H1 (cell line): ENCODE measurements at regions not wholly inside any gene's neighbourhood (a gene's known extent, or its start where the extent isn't known, plus 50 kb on each side); places are given as distances from the start of the nearest gene placed in this dataset.

Source experiments
- CTCF ChIA-PET: fragments of 300-600 bp; sonication (Branson Sonifier 250); formaldehyde crosslinking; loops from one replicate; lab custom pipeline; 2021; ENCODE audit not compliant: partially characterized antibody; lab: Charles Lee
- POLR2A ChIA-PET: fragments of 300-600 bp; sonication (Branson Sonifier 250); formaldehyde crosslinking; loops from one replicate; lab custom pipeline; 2021; ENCODE audit warnings: inconsistent platforms; ENCODE audit not compliant: partially characterized antibody; lab: Charles Lee
- DNase-seq, 2 experiments: peaks; one replicate each; pipeline versions ENCODE4 v3.0.0 to v3.0.0-alpha.2; 2010 to 2022; ENCODE audit warnings: low spot score in 2 of 2, low read depth in 1 of 2, mixed read lengths in 1 of 2
- FAIRE-seq: peaks from 2 replicates; lab custom pipeline; 2011; peaks lifted over from hg19 to GRCh38; lab: Jason Lieb, UNC
- H2AFZ ChIP-seq: 2 replicates; pipeline ENCODE4 v1.8.1; 2012; ENCODE audit warnings: low read length, inconsistent platforms
- H2AK5ac ChIP-seq: 2 replicates; pipeline ENCODE4 v1.6.1; 2013; ENCODE audit warnings: low read depth, low read length
- H2BK120ac ChIP-seq: replicated peaks from 2 replicates; pipeline ENCODE3; 2013; ENCODE audit warnings: low read depth, low read length, inconsistent platforms
- H2BK12ac ChIP-seq: 2 replicates; pipeline ENCODE4 v1.6.1; 2013; ENCODE audit warnings: low read depth, low read length
- H2BK15ac ChIP-seq: 2 replicates; pipeline ENCODE4 v1.6.1; 2013; ENCODE audit warnings: low read length
- H2BK20ac ChIP-seq: 2 replicates; pipeline ENCODE4 v1.6.1; 2013; ENCODE audit warnings: low read length
- H2BK5ac ChIP-seq: 2 replicates; pipeline ENCODE4 v1.6.1; 2013; ENCODE audit warnings: low read depth, low read length
- H3K14ac ChIP-seq: 2 replicates; pipeline ENCODE4 v1.6.1; 2013; ENCODE audit warnings: inconsistent platforms; ENCODE audit not compliant: insufficient read length
- H3K18ac ChIP-seq: 2 replicates; pipeline ENCODE4 v1.6.1; 2013; ENCODE audit warnings: low read length; ENCODE audit errors: extremely low read depth
- H3K23ac ChIP-seq: 2 replicates; pipeline ENCODE4 v1.6.1; 2013; ENCODE audit warnings: inconsistent platforms; ENCODE audit not compliant: insufficient read length
- H3K23me2 ChIP-seq: 2 replicates; pipeline ENCODE4 v1.6.1; 2013; ENCODE audit warnings: low read depth, low read length
- H3K27ac ChIP-seq: 2 replicates; pipeline ENCODE4 v1.6.1; 2011; ENCODE audit warnings: low read depth, low read length, inconsistent platforms
- H3K27me3 ChIP-seq, 4 experiments: replicated peaks in 1 of 4; 1 replicate in 1 of 4; 2 replicates in 3 of 4; pipeline versions ENCODE4 v1.6.1 to v1.8.1; 2011 to 2013; ENCODE audit warnings: low read length in 3 of 4, mild to moderate bottlenecking in 3 of 4, inconsistent platforms in 2 of 4, mixed read lengths in 2 of 4, moderate library complexity in 1 of 4; ENCODE audit not compliant: control insufficient read depth in 3 of 4, insufficient read depth in 3 of 4; ENCODE audit errors: extremely low read depth in 1 of 4
- H3K36me3 ChIP-seq, 4 experiments: 2 replicates each; pipeline versions ENCODE4 v1.6.1 to v1.8.1; 2011 to 2013; ENCODE audit warnings: mild to moderate bottlenecking in 4 of 4, low read length in 3 of 4, moderate library complexity in 2 of 4, control low read depth in 1 of 4, inconsistent platforms in 1 of 4; ENCODE audit not compliant: insufficient read depth in 4 of 4, control insufficient read depth in 2 of 4
- H3K4ac ChIP-seq: replicated peaks from 2 replicates; pipeline ENCODE3; 2013; ENCODE audit warnings: low read length, low read depth, mixed read lengths, inconsistent platforms; ENCODE audit not compliant: insufficient read length
- H3K4me1 ChIP-seq, 4 experiments: replicated peaks in 1 of 4; 1 replicate in 1 of 4; 2 replicates in 3 of 4; pipeline versions ENCODE4 v1.6.1 to v1.8.1; 2011 to 2013; ENCODE audit warnings: low read length in 3 of 4, inconsistent platforms in 2 of 4, mixed read lengths in 1 of 4; ENCODE audit not compliant: insufficient read depth in 4 of 4, control insufficient read depth in 3 of 4
- H3K4me2 ChIP-seq, 2 experiments: 2 replicates each; pipeline versions ENCODE4 v1.6.1 to v1.8.1; 2011 to 2013; ENCODE audit warnings: low read depth in 2 of 2, low read length in 2 of 2, control low read depth in 1 of 2, inconsistent platforms in 1 of 2, mild to moderate bottlenecking in 1 of 2; ENCODE audit not compliant: insufficient read depth in 1 of 2
- H3K4me3 ChIP-seq, 4 experiments: fragments of 200-600, 300-600 bp in 1 of 4; sonication (generic), shearing (Covaris generic), sonication (Bioruptor Twin) in 1 of 4; 2 replicates each; pipeline versions ENCODE4 v1.5.1 to v1.8.1; 2011 to 2016; ENCODE audit warnings: low read length in 4 of 4, low read depth in 3 of 4, control low read depth in 2 of 4, inconsistent platforms in 2 of 4, mild to moderate bottlenecking in 2 of 4, mixed read lengths in 1 of 4, moderate library complexity in 1 of 4; ENCODE audit not compliant: insufficient read depth in 2 of 4; ENCODE audit errors: extremely low read depth in 1 of 4
- H3K56ac ChIP-seq: replicated peaks from 2 replicates; pipeline ENCODE3; 2013; ENCODE audit warnings: low read depth, mild to moderate bottlenecking, mixed read lengths, low read length, inconsistent platforms; ENCODE audit not compliant: insufficient read length
- H3K79me1 ChIP-seq: 2 replicates; pipeline ENCODE4 v1.6.1; 2013; ENCODE audit warnings: low read depth, low read length, control low read depth
- H3K79me2 ChIP-seq, 2 experiments: 2 replicates each; pipeline versions ENCODE4 v1.6.1 to v1.8.1; 2012 to 2013; ENCODE audit warnings: low read length in 2 of 2, mild to moderate bottlenecking in 2 of 2, inconsistent platforms in 1 of 2; ENCODE audit not compliant: insufficient read depth in 2 of 2, control insufficient read depth in 1 of 2
- H3K9ac ChIP-seq, 4 experiments: replicated peaks in 1 of 4; 1 replicate in 1 of 4; 2 replicates in 3 of 4; pipeline versions ENCODE4 v1.6.1 to v1.8.1; 2011 to 2013; ENCODE audit warnings: low read depth in 3 of 4, low read length in 3 of 4, control low read depth in 2 of 4, mild to moderate bottlenecking in 2 of 4, moderate library complexity in 2 of 4, inconsistent platforms in 1 of 4; ENCODE audit errors: extremely low read depth in 1 of 4
- H3K9me3 ChIP-seq, 2 experiments: 2 replicates each; pipeline versions ENCODE4 v1.6.1 to v1.8.1; 2012 to 2013; ENCODE audit warnings: mild to moderate bottlenecking in 2 of 2, moderate library complexity in 2 of 2, control low read depth in 1 of 2, inconsistent platforms in 1 of 2, low read depth in 1 of 2, low read length in 1 of 2, mixed read lengths in 1 of 2; ENCODE audit not compliant: insufficient read depth in 2 of 2
- H4K20me1 ChIP-seq, 2 experiments: replicated peaks in 1 of 2; 2 replicates each; pipeline versions ENCODE3 to v1.8.1; 2011 to 2013; ENCODE audit warnings: inconsistent platforms in 2 of 2, low read length in 2 of 2, mild to moderate bottlenecking in 1 of 2; ENCODE audit not compliant: insufficient read depth in 2 of 2, control insufficient read depth in 1 of 2
- H4K5ac ChIP-seq: 2 replicates; pipeline ENCODE4 v1.6.1; 2013; ENCODE audit warnings: low read length, low read depth, mixed read lengths, inconsistent platforms; ENCODE audit not compliant: insufficient read length
- H4K8ac ChIP-seq: 2 replicates; pipeline ENCODE4 v1.8.0; 2013; ENCODE audit warnings: mild to moderate bottlenecking, moderate library complexity, low read length, inconsistent platforms; ENCODE audit not compliant: insufficient read depth; ENCODE audit errors: extremely low read depth
- H4K91ac ChIP-seq: replicated peaks from 2 replicates; pipeline ENCODE3; 2013; ENCODE audit warnings: low read length, mixed read lengths, inconsistent platforms; ENCODE audit not compliant: insufficient read length
- ASH2L ChIP-seq: fragments of 200-600, 300-600 bp; sonication (generic); IDR thresholded peaks from one replicate; pipeline ENCODE4 v1.7.1; 2017; ENCODE audit warnings: low read length
- CTBP2 ChIP-seq: IDR thresholded peaks from 2 replicates; pipeline ENCODE4 v1.7.0; 2011; ENCODE audit warnings: borderline replicate concordance, mild to moderate bottlenecking, moderate library complexity, mixed read lengths, low read length; ENCODE audit not compliant: insufficient read depth, insufficient read length
- HDAC6 ChIP-seq: IDR thresholded peaks from one replicate; pipeline ENCODE4 v1.7.1; 2012; ENCODE audit warnings: low read depth, mild to moderate bottlenecking, inconsistent platforms, low read length, moderate library complexity
- POLR2A ChIP-seq, 2 experiments: IDR thresholded peaks; 1 replicate in 1 of 2; 2 replicates in 1 of 2; pipeline ENCODE4 v1.6.1; 2011; ENCODE audit warnings: low read depth in 2 of 2, low read length in 2 of 2, mild to moderate bottlenecking in 2 of 2; ENCODE audit errors: control extremely low read depth in 1 of 2
- POLR2AphosphoS5 ChIP-seq: IDR thresholded peaks from 2 replicates; pipeline ENCODE4 v1.6.1; 2011; ENCODE audit warnings: low read depth, low read length
- RAD21 ChIP-seq, 2 experiments: IDR thresholded peaks in 1 of 2; conservative IDR thresholded peaks in 1 of 2; 2 replicates each; pipeline ENCODE4 v1.6.1; 2011; ENCODE audit warnings: low read depth in 2 of 2, low read length in 2 of 2, improper control_type of control experiment in 1 of 2, inconsistent platforms in 1 of 2, mild to moderate bottlenecking in 1 of 2, moderate library complexity in 1 of 2
- SIN3A ChIP-seq, 2 experiments: IDR thresholded peaks in 1 of 2; conservative IDR thresholded peaks in 1 of 2; 2 replicates each; pipeline ENCODE4 v1.6.1; 2011 to 2012; ENCODE audit warnings: low read length in 2 of 2, improper control_type of control experiment in 1 of 2, low read depth in 1 of 2, mild to moderate bottlenecking in 1 of 2
- WGBS, 2 experiments: shearing (Covaris generic) in 1 of 2; methylation state at CpG; one replicate each; pipeline versions ENCODE4 v1.1.6 to v1.1.7; 2013 to 2015; ENCODE audit warnings: low lambda C conversion rate in 2 of 2, mixed read lengths in 2 of 2, inconsistent platforms in 1 of 2, low coverage in 1 of 2, missing lambda C conversion rate in 1 of 2; ENCODE audit not compliant: insufficient replicate concordance in 2 of 2, insufficient coverage in 1 of 2, insufficient read length in 1 of 2; ENCODE audit errors: extremely low coverage in 1 of 2, missing lambda C conversion rate in 1 of 2; 5-methylcytosine and 5-hydroxymethylcytosine counted together

DNA sequence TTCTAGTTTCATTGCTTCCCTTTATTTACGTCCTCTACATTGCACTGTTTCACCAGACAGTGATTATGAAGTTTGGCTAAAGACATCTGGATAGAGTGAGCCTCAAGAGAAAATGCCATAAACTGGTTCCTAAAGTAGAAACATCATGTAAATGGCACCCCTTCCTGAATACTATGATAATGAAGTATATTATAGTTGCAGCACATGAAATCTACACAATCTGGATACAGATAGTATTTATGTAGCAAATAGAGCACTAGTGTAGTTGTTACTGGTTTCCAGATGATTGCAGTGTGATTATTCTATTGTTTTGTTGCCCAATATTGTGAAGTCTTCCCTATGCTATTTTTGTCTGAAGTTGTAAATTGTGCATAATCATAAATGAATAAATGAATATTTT lies 2786.9 kb upstream of the PCDH20 start:
- POLR2A ChIA-PET, result no interaction called here
- no peaks in the 10 kb centered on the region for H3K23me2 ChIP-seq

More for the DNA sequence above, 2786.9 kb upstream of the PCDH20 start:
- Histone ChIP-seq H2AK5ac (no peak overlapping the region), H3K79me2 (no peaks in the 10 kb centered on the region), H3K79me1 (no peaks in the 10 kb centered on the region), H3K36me3 (no peaks in the 10 kb centered on the region), H2BK15ac (no peak overlapping the region), H4K5ac (no peak overlapping the region), H2BK5ac (no peak overlapping the region), H3K4me3 (no peak overlapping the region), H2BK120ac (no peak overlapping the region), H3K14ac (no peak overlapping the region), H3K4me2 (no peak overlapping the region), H3K9ac (no peak overlapping the region), H3K18ac (no peak overlapping the region), H3K4me1 (no peaks in the 10 kb centered on the region), H2BK12ac (no peak overlapping the region), H3K23ac (no peak overlapping the region), H3K27me3 (no peaks in the 10 kb centered on the region), H2AFZ (no peak overlapping the region), H3K56ac (no peak overlapping the region), H4K20me1 (no peaks in the 10 kb centered on the region), H3K27ac (no peak overlapping the region), H3K4ac (no peak overlapping the region), H4K91ac (no peak overlapping the region), H3K9me3 (no peaks in the 10 kb centered on the region), H2BK20ac (no peak overlapping the region), H4K8ac (no peak overlapping the region)
- CTCF ChIA-PET, result no interaction called here
- no peak for DNase-seq
- 83% methylated on average over 1 of the region's 1 CpG; no CpG with 5 or more reads in 1 of the 2 experiments for WGBS, 2 experiments
- no peak for FAIRE-seq
- TF ChIP-seq SIN3A (conservative IDR thresholded peaks at IDR 0.05 in 1 of 2, IDR thresholded peaks at IDR 0.05 in 1 of 2; ENCODE audit: low read depth in 1 of 2, low read length in 2 of 2) (no peak), POLR2AphosphoS5 (no peak), HDAC6 (no peak), CTBP2 (no peak), POLR2A (IDR thresholded peaks at IDR 0.05; ENCODE audit: control extremely low read depth in 1 of 2, low read depth in 2 of 2, low read length in 2 of 2) (no peak), RAD21 (IDR thresholded peaks at IDR 0.05 in 1 of 2, conservative IDR thresholded peaks at IDR 0.05 in 1 of 2; ENCODE audit: low read depth in 2 of 2, low read length in 2 of 2) (no peak), ASH2L (no peak)
